Stimulated activated naive B cell treated with anti-CD40 and anti-IgM and Interleukin-4, amounts not matched to agents 10 μg/mL and 1 μg/mL and 100 μg/mL, for 72 hours (primary cell): ENCODE measurements at regions not wholly inside any gene's neighbourhood (a gene's known extent, or its start where the extent isn't known, plus 50 kb on each side); places are given as distances from the start of the nearest gene placed in this dataset.

Source experiments
- ATAC-seq, 2 donors: fragments of 150-1000 bp; cut with Tn5 transposase; replicated peaks; 2 replicates each; pipeline ENCODE4 v1.10.0; 2021; ENCODE audit warnings: moderate library complexity in 1 of 2
- DNase-seq: peaks from one replicate; pipeline ENCODE4 v3.0.0; 2021
- H3K27ac Mint-ChIP-seq: one replicate; pipeline ENCODE4 v1.8.0; 2022; ENCODE audit warnings: mild to moderate bottlenecking, mixed read lengths
- H3K27me3 Mint-ChIP-seq, 2 donors: one replicate each; pipeline ENCODE4 v1.8.0; 2022; ENCODE audit warnings: mixed read lengths in 2 of 2
- H3K36me3 Mint-ChIP-seq, 2 donors: one replicate each; pipeline ENCODE4 v1.8.0; 2022; ENCODE audit warnings: mixed read lengths in 2 of 2, mild to moderate bottlenecking in 1 of 2
- H3K4me1 Mint-ChIP-seq, 2 donors: one replicate each; pipeline ENCODE4 v1.8.0; 2022; ENCODE audit warnings: mixed read lengths in 2 of 2, mild to moderate bottlenecking in 1 of 2
- H3K4me3 Mint-ChIP-seq, 2 donors: one replicate each; pipeline ENCODE4 v1.8.0; 2022; ENCODE audit warnings: mild to moderate bottlenecking in 2 of 2, mixed read lengths in 2 of 2, moderate library complexity in 1 of 2
- H3K9me3 Mint-ChIP-seq, 2 donors: one replicate each; pipeline ENCODE4 v1.8.0; 2022; ENCODE audit warnings: mixed read lengths in 2 of 2, mild to moderate bottlenecking in 1 of 2

- Mint-ChIP-seq H3K9me3 (no peaks in the 10 kb centered on the region), H3K27ac (no peak overlapping the region), H3K4me3 (no peak overlapping the region), H3K4me1 (no peaks in the 10 kb centered on the region), H3K27me3 (peaks cover 7 to 15% of the 10 kb centered on the region in 2 donors), H3K36me3 (no peaks in the 10 kb centered on the region)
- DNase-seq: no peak
- ATAC-seq: no peak
Measured at GRCh38 chr2:226272435-226272834, 527.2 kb downstream of the IRS1 start.

GRCh38 chr2:226270285-226271058 lies 529.1 kb downstream of the IRS1 start:
- ATAC-seq (no peak), DNase-seq (no peak)
- Mint-ChIP-seq H3K4me1 (no peaks in the 10 kb centered on the region), H3K27ac (no peak overlapping the region), H3K36me3 (no peaks in the 10 kb centered on the region), H3K4me3 (no peak overlapping the region), H3K27me3 (peaks cover 0 to 9% of the 10 kb centered on the region in 2 donors), H3K9me3 (no peaks in the 10 kb centered on the region)

- Mint-ChIP-seq H3K27ac (no peak overlapping the region), H3K4me3 (no peak overlapping the region), H3K9me3 (peaks cover under 1 to 2% of the 10 kb centered on the region in 2 donors), H3K4me1 (no peaks in the 10 kb centered on the region), H3K27me3 (peaks cover 0 to 9% of the 10 kb centered on the region in 2 donors), H3K36me3 (no peaks in the 10 kb centered on the region)
- DNase-seq (no peak), ATAC-seq (no peak)
Measured at GRCh38 chr2:226267516-226268289, 531.9 kb downstream of the IRS1 start.

- no peak for ATAC-seq
- Mint-ChIP-seq H3K4me1 (no peaks in the 10 kb centered on the region), H3K9me3 (peaks cover 0 to 4% of the 10 kb centered on the region in 2 donors), H3K27me3 (peaks cover 0 to 4% of the 10 kb centered on the region in 2 donors), H3K27ac (no peak overlapping the region), H3K4me3 (no peak overlapping the region), H3K36me3 (no peaks in the 10 kb centered on the region)
- no peak for DNase-seq
Measured at GRCh38 chr2:226256709-226257376, 542.8 kb downstream of the IRS1 start.

GRCh38 chr2:226256237-226256636 lies 543.4 kb downstream of the IRS1 start:
- DNase-seq (no peak), ATAC-seq (no peak)
- no peaks in the 10 kb centered on the region for H3K36me3 Mint-ChIP-seq
- H3K27ac Mint-ChIP-seq: no peak overlapping the region
- H3K4me1 Mint-ChIP-seq: no peaks in the 10 kb centered on the region
- H3K9me3 Mint-ChIP-seq: peaks cover 0 to 4% of the 10 kb centered on the region in 2 donors
- H3K27me3 Mint-ChIP-seq: peaks cover 0 to 4% of the 10 kb centered on the region in 2 donors
- H3K4me3 Mint-ChIP-seq: no peak overlapping the region

- peaks cover 0 to 4% of the 10 kb centered on the region in 2 donors for H3K27me3 Mint-ChIP-seq
- H3K9me3 Mint-ChIP-seq: peaks cover 0 to 4% of the 10 kb centered on the region in 2 donors
- DNase-seq (no peak), ATAC-seq (no peak)
- H3K36me3 Mint-ChIP-seq: no peaks in the 10 kb centered on the region
- no peaks in the 10 kb centered on the region for H3K4me1 Mint-ChIP-seq
- no peak overlapping the region for H3K4me3 Mint-ChIP-seq
- H3K27ac Mint-ChIP-seq: no peak overlapping the region
Measured at GRCh38 chr2:226251661-226252060, 548.0 kb downstream of the IRS1 start.

- Mint-ChIP-seq H3K4me1 (no peaks in the 10 kb centered on the region), H3K4me3 (no peak overlapping the region), H3K27ac (no peak overlapping the region), H3K36me3 (no peaks in the 10 kb centered on the region), H3K9me3 (peaks cover 6 to 9% of the 10 kb centered on the region in 2 donors), H3K27me3 (peaks cover 0 to 4% of the 10 kb centered on the region in 2 donors)
- ATAC-seq (no peak), DNase-seq (no peak)
Measured at GRCh38 chr2:226247289-226248275, 552.0 kb downstream of the IRS1 start.

- ATAC-seq (no peak), DNase-seq (no peak)
- no peaks in the 10 kb centered on the region for H3K9me3 Mint-ChIP-seq
Measured at GRCh38 chr2:226234187-226234586, 565.4 kb downstream of the IRS1 start.

GRCh38 chr2:226233388-226233787 lies 566.2 kb downstream of the IRS1 start:
- H3K9me3 Mint-ChIP-seq: no peaks in the 10 kb centered on the region

More at GRCh38 chr2:226234187-226234586, 565.4 kb downstream of the IRS1 start:
- no peak overlapping the region for H3K4me3 Mint-ChIP-seq
- H3K27me3 Mint-ChIP-seq: peaks cover 0 to 8% of the 10 kb centered on the region in 2 donors
- no peak overlapping the region for H3K27ac Mint-ChIP-seq
- H3K4me1 Mint-ChIP-seq: no peaks in the 10 kb centered on the region
- no peaks in the 10 kb centered on the region for H3K36me3 Mint-ChIP-seq

GRCh38 chr2:226228080-226228479 lies 571.5 kb downstream of the IRS1 start:
- Mint-ChIP-seq H3K4me1 (peaks cover 0 to 4% of the 10 kb centered on the region in 2 donors), H3K4me3 (no peak overlapping the region), H3K27me3 (peaks cover 0 to 4% of the 10 kb centered on the region in 2 donors), H3K9me3 (peaks cover 0 to 2% of the 10 kb centered on the region in 2 donors), H3K36me3 (no peaks in the 10 kb centered on the region), H3K27ac (no peak overlapping the region)
- no peak for ATAC-seq
- DNase-seq: no peak

More at GRCh38 chr2:226233388-226233787, 566.2 kb downstream of the IRS1 start:
- Mint-ChIP-seq H3K27ac (no peak overlapping the region), H3K4me1 (no peaks in the 10 kb centered on the region), H3K4me3 (no peak overlapping the region), H3K36me3 (no peaks in the 10 kb centered on the region), H3K27me3 (peaks cover 0 to 5% of the 10 kb centered on the region in 2 donors)
- no peak for ATAC-seq
- no peak for DNase-seq

- Mint-ChIP-seq H3K36me3 (no peaks in the 10 kb centered on the region), H3K4me1 (peaks cover 0 to 4% of the 10 kb centered on the region in 2 donors)
- no peak for DNase-seq
Measured at GRCh38 chr2:226227341-226227740, 572.3 kb downstream of the IRS1 start.

GRCh38 chr2:226223704-226224103 lies 575.9 kb downstream of the IRS1 start:
- Mint-ChIP-seq H3K4me3 (no peak overlapping the region), H3K4me1 (peaks cover 0 to 4% of the 10 kb centered on the region in 2 donors), H3K9me3 (peaks cover 0 to 2% of the 10 kb centered on the region in 2 donors)

More at GRCh38 chr2:226227341-226227740, 572.3 kb downstream of the IRS1 start:
- Mint-ChIP-seq H3K4me3 (no peak overlapping the region), H3K27me3 (no peaks in the 10 kb centered on the region), H3K27ac (no peak overlapping the region), H3K9me3 (peaks cover 0 to 2% of the 10 kb centered on the region in 2 donors)
- no peak for ATAC-seq

GRCh38 chr2:226220511-226220910 lies 579.1 kb downstream of the IRS1 start:
- no peak overlapping the region for H3K4me3 Mint-ChIP-seq

More at GRCh38 chr2:226223704-226224103, 575.9 kb downstream of the IRS1 start:
- no peak for DNase-seq
- Mint-ChIP-seq H3K27me3 (peaks cover 0 to 9% of the 10 kb centered on the region in 2 donors), H3K36me3 (no peaks in the 10 kb centered on the region), H3K27ac (no peak overlapping the region)
- no peak for ATAC-seq

More at GRCh38 chr2:226220511-226220910, 579.1 kb downstream of the IRS1 start:
- no peaks in the 10 kb centered on the region for H3K4me1 Mint-ChIP-seq
- peaks cover 0 to 9% of the 10 kb centered on the region in 2 donors for H3K27me3 Mint-ChIP-seq
- H3K9me3 Mint-ChIP-seq: no peaks in the 10 kb centered on the region
- H3K36me3 Mint-ChIP-seq: no peaks in the 10 kb centered on the region
- ATAC-seq (no peak), DNase-seq (no peak)
- H3K27ac Mint-ChIP-seq: no peak overlapping the region
